Left lung (tissue), 4 donors: ENCODE measurements at regions not wholly inside any gene's neighbourhood (a gene's known extent, or its start where the extent isn't known, plus 50 kb on each side); places are given as distances from the start of the nearest gene placed in this dataset.

Source experiments
- ATAC-seq: fragments of 200-7000 bp; cut with Tn5 transposase; one replicate; pipeline ENCODE4 v1.9.1; 2020; ENCODE audit warnings: moderate library complexity
- DNase-seq, 4 donors: peaks; one replicate each; pipeline ENCODE4 v3.0.0-alpha.2; 2013 to 2020
- H3K27ac ChIP-seq, 2 donors: fragments of 200-600 bp; sonication (generic) in 1 of 2; one replicate each; pipeline versions ENCODE4 v1.5.0 to v1.8.0; 2020 to 2021
- H3K27me3 ChIP-seq, 2 donors: fragments of 200-600 bp; sonication (generic) in 1 of 2; one replicate each; pipeline versions ENCODE4 v1.5.0 to v1.8.0; 2020 to 2021
- H3K36me3 ChIP-seq, 2 donors: fragments of 200-600 bp; sonication (generic) in 1 of 2; one replicate each; pipeline versions ENCODE4 v1.5.0 to v1.8.0; 2020 to 2021
- H3K4me1 ChIP-seq, 2 donors: fragments of 200-600 bp; one replicate each; pipeline ENCODE4 v1.8.0; 2021
- H3K4me3 ChIP-seq, 2 donors: fragments of 200-600 bp; sonication (generic) in 1 of 2; one replicate each; pipeline versions ENCODE4 v1.5.0 to v1.8.0; 2020 to 2021; ENCODE audit warnings: mild to moderate bottlenecking in 1 of 2
- H3K9me3 ChIP-seq, 2 donors: fragments of 200-600 bp; sonication (generic) in 1 of 2; one replicate each; pipeline versions ENCODE4 v1.5.0 to v1.8.0; 2020 to 2021
- intact Hi-C, 2 donors: fragments of 100-400 bp; cut with DNase I; formaldehyde crosslinking; loops; one replicate each; pipeline versions ENCODE4 v1.11.2 to v1.14.2; 2022
- TF ChIP-seq, protein P1 (sequence below), 2 donors: fragments of 200-600 bp; sonication (generic) in 1 of 2; IDR thresholded peaks; one replicate each; pipeline versions ENCODE4 v1.5.0 to v1.8.0; 2021; ENCODE audit warnings: antibody characterized with exemption in 2 of 2
- donor health status: DM: no; HTN: yes; CAD: no.
- donor health status: DM: no; HTN: no; CAD: no.

DNA sequence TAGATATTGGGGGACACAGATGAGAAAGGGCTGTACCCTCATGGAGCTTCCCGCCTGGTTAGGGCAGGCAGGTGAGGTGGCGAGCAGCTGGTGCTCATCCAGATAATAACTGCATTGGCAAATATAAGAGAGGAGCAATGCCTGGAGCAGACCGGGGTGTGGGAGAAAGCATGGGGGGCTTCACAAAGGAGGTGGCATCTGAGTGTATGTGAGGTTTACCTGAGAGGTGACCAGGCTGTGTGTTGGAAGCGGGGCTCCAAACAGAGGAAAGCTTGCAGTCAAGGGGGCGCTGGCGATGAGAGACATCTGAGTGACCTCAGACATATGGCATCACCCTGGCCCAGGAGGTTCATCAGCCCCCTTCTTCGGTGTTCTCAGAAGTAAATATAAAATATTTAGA is 72.1 kb upstream of the PMEPA1 start:
- TF ChIP-seq, protein P1, sequence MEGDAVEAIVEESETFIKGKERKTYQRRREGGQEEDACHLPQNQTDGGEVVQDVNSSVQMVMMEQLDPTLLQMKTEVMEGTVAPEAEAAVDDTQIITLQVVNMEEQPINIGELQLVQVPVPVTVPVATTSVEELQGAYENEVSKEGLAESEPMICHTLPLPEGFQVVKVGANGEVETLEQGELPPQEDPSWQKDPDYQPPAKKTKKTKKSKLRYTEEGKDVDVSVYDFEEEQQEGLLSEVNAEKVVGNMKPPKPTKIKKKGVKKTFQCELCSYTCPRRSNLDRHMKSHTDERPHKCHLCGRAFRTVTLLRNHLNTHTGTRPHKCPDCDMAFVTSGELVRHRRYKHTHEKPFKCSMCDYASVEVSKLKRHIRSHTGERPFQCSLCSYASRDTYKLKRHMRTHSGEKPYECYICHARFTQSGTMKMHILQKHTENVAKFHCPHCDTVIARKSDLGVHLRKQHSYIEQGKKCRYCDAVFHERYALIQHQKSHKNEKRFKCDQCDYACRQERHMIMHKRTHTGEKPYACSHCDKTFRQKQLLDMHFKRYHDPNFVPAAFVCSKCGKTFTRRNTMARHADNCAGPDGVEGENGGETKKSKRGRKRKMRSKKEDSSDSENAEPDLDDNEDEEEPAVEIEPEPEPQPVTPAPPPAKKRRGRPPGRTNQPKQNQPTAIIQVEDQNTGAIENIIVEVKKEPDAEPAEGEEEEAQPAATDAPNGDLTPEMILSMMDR (IDR thresholded peaks at IDR 0.05) = no peak
- Histone ChIP-seq H3K27me3 (no peaks in the 10 kb centered on the region), H3K36me3 (no peaks in the 10 kb centered on the region), H3K27ac (no peak overlapping the region), H3K4me3 (no peak overlapping the region), H3K9me3 (no peaks in the 10 kb centered on the region), H3K4me1 (no peaks in the 10 kb centered on the region)
- ATAC-seq = no peak
- intact Hi-C loops = no loop called here
- no peak for DNase-seq

DNA sequence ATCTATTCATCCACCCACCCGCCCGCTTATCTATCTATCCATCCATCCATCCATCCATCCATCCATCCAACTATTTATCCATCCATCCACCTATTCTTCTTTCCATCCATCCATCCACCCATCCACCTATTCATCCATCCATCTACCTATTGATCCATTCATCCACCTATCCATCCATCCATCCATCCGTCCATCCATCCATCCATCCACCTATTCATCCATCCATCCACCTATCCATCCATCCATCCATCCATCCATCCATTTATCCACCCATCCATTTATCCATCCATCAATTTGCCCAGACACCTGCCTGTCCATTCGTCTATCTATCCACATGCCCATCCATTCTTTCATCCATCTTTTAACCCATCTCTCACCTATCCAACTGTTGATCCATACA is 71.1 kb upstream of the PMEPA1 start:
- H3K36me3 ChIP-seq = no peaks in the 10 kb centered on the region
- no peaks in the 10 kb centered on the region for H3K4me1 ChIP-seq
- no peak for ATAC-seq
- TF ChIP-seq, protein P1 (IDR thresholded peaks at IDR 0.05) = no peak
- no peaks in the 10 kb centered on the region for H3K27me3 ChIP-seq
- intact Hi-C loops = no loop called here
- H3K4me3 ChIP-seq = no peak overlapping the region
- no peaks in the 10 kb centered on the region for H3K9me3 ChIP-seq
- no peak for DNase-seq
- no peak overlapping the region for H3K27ac ChIP-seq

DNA sequence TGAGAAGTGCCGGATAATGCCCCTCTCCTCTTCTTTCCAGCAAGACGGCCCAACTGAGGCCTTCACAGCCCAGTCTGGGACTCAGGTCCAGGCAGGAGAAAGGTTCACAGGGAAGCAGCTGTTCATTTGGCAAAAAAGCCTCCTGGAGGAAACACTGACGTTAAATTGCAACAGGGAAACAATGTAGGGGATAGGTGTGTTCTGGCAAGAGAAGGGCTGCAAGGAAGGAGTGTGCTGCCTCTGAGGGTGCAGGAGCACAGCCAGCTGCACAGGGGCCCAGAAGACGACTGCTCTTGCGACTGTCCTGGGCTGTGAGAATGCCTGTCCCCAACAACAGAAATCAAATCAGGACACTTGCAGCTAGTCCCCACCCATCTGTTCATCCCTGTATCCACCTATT is 70.6 kb upstream of the PMEPA1 start:
- no peaks in the 10 kb centered on the region for H3K36me3 ChIP-seq
- H3K4me1 ChIP-seq = no peaks in the 10 kb centered on the region
- ATAC-seq (no peak), DNase-seq (no peak)
- no peaks in the 10 kb centered on the region for H3K9me3 ChIP-seq
- intact Hi-C loops = no loop called here
- H3K4me3 ChIP-seq = no peak overlapping the region
- TF ChIP-seq, protein P1 (IDR thresholded peaks at IDR 0.05) = no peak
- no peak overlapping the region for H3K27ac ChIP-seq
- H3K27me3 ChIP-seq = no peaks in the 10 kb centered on the region

DNA sequence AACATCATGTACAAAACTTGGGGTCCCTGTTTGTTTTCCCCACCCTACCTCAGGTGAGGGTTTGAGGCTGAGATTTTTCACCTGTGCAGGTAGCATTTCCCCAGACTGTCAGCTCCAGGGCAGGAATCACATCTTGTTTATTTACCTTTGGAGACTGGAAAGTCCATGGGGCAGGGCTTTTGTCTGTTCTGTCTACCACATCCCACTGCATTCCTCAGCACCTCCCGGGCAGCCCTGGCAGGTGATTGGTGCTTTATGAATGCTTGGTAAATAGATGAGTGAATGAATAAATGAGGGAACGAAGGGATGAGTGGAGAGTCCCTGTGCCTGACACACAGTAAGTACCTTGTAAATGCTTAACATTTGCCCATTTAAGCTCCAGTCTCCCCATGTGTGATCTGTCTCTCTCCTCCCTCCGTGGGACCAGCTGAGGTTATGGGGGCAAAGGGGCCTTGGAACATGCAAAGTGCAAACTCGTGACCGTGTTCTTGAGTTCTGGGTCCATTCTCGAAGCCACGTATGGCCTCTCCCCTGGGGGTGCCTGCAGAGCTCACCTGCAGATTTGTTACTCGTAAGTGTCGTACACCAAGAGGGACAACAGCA is 69.7 kb upstream of the PMEPA1 start:
- DNase-seq (no peak), ATAC-seq (peak; percentile 22)
- no peak overlapping the region for H3K4me3 ChIP-seq
- intact Hi-C loops = no loop called here
- TF ChIP-seq, protein P1 (IDR thresholded peaks at IDR 0.05) = no peak
- no peaks in the 10 kb centered on the region for H3K36me3 ChIP-seq
- no peak overlapping the region for H3K27ac ChIP-seq
- H3K27me3 ChIP-seq = no peaks in the 10 kb centered on the region
- no peaks in the 10 kb centered on the region for H3K4me1 ChIP-seq
- H3K9me3 ChIP-seq = no peaks in the 10 kb centered on the region

DNA sequence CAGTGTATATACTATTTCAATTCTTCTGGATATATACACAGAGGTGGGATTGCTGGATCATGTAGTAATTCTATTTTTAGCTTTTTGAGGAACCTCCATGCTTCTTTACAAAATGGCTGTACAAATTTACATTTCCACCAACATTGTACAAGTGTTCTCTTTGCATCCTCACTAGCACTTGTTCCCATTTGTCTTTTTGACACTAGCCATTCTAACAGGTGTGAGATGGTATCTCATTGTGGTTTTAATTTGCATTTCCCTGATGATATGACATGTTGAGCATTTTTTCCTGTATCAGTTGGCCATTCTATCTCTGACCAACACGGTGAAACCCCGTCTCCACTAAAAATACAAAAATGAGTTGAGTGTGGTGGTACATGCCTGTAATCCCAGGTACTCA is 68.1 kb upstream of the PMEPA1 start:
- H3K4me1 ChIP-seq = no peaks in the 10 kb centered on the region
- ATAC-seq (no peak), DNase-seq (no peak)
- no peaks in the 10 kb centered on the region for H3K36me3 ChIP-seq
- no peaks in the 10 kb centered on the region for H3K9me3 ChIP-seq
- no peak overlapping the region for H3K4me3 ChIP-seq
- intact Hi-C loops = no loop called here
- H3K27ac ChIP-seq = no peak overlapping the region
- TF ChIP-seq, protein P1 (IDR thresholded peaks at IDR 0.05) = no peak
- no peaks in the 10 kb centered on the region for H3K27me3 ChIP-seq
